GM21737 (cell line): ENCODE measurements at regions not wholly inside any gene's neighbourhood (a gene's known extent, or its start where the extent isn't known, plus 50 kb on each side); places are given as distances from the start of the nearest gene placed in this dataset.
"Not testable (repeated sequence)": the region's sequence is repeated elsewhere in the genome, so short reads cannot be mapped to it uniquely, and the experiment has no call there.

Source experiments
- ATAC-seq: cut with Tn5 transposase; IDR thresholded peaks from one replicate; pipeline ENCODE4 v1.9.1; 2021; ENCODE audit warnings: mild to moderate bottlenecking, moderate library complexity; ENCODE audit not compliant: unreplicated experiment

GRCh38 chr6:82783587-82784236, 281.9 kb downstream of the UBE3D start:
- ATAC-seq: no peak

- no peak for ATAC-seq
These were observed 280.4 kb downstream of the UBE3D start for GRCh38 chr6:82785206-82785605.

- ATAC-seq: no peak
These were observed 279.4 kb downstream of the UBE3D start for GRCh38 chr6:82786248-82786647.

DNA sequence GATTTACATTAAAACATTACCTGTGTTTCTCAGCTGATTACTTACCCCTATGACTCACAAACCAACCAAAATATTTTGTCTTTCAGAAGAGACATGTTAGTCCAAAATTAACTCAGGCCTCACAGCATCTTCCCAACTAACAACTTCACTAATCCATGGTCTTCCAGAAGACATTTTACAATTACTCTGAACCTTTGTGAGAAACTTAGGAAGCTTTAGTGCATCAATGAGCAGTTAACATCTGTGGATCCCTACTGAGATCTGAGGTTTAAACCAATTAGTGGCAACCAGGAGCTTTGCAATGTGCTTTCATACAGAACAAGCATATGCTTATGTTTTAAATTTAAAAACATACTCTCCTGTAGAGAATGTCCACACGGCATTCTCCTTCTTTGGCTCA, 269.7 kb downstream of the UBE3D start:
- no peak for ATAC-seq

DNA sequence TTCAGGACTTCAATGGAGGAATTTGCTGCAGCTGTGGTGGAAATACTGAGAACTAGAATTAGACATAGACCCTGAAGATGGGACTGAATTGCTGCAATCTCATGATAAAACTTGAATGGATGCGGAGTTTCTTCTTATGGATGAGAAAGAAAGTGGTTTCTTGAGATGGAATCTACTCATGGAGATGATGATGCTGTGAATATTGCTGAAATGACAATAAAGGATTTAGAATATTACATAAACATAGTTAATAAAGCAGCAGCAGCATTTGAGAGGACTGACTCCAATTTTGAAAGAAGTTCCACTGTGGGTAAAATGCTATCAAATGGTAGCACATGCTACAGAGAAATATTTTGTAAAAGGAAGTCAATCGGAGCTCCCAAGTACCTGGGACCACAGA, 264.6 kb downstream of the UBE3D start:
- ATAC-seq: no peak

DNA sequence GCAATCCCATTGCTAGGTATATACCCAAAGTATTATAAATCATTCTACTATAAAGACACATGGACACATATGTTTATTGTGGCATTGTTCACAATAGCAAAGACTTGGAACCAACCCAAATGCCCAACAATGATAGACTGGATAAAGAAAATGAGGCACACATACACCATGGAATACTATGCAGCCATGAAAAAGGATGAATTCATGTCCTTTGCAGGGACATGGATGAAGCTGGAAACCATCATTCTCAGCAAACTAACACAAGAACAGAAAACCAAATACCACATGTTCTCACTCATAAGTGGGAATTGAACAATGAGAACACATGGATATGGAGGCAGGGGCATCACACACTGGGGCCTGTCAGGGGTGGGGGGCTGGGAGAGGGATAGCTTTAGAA, 249.4 kb downstream of the UBE3D start:
- not testable (repeated sequence) for ATAC-seq

- ATAC-seq: no peak
These were observed 246.9 kb downstream of the UBE3D start for GRCh38 chr6:82818727-82819126.

DNA sequence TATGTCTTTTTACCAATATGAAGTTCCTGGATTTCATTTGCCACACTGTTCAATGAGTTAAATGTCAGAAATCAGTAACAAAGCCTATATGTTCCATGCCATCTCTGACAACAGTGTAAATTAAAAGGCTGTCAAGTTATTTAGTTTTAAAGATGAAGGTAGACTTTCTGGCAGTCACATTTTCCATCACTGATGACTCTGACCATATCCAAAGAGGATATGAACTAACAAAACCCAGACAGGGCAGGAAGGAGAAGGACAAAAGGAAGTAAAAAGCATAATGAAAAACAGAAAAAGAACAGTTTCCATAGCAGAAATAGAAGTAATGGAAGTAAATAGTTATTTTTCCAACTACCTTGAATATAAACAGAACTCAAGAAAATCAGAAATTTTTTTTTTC, 242.3 kb downstream of the UBE3D start:
- ATAC-seq: no peak

DNA sequence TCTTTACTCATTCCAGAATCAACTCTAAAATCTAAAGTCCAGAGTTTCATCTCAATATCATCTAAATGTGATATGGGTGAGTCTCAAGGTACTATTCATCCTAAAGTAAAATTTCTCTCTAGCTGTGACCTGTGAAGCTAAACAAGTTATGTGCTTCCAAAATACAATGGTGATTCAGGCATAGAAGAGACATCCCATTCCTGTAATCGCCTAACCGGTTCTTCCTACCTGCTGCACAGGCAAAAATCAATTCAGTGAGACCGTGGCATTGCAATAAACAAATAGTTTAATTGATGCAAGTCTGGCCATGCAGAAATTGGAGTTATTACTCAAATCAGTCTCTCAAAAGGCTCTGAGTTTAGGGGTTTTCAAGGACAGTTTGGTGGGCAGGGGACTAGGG, 232.8 kb downstream of the UBE3D start:
- ATAC-seq: no peak

GRCh38 chr6:82833481-82833880, 232.2 kb downstream of the UBE3D start:
- ATAC-seq: no peak

DNA sequence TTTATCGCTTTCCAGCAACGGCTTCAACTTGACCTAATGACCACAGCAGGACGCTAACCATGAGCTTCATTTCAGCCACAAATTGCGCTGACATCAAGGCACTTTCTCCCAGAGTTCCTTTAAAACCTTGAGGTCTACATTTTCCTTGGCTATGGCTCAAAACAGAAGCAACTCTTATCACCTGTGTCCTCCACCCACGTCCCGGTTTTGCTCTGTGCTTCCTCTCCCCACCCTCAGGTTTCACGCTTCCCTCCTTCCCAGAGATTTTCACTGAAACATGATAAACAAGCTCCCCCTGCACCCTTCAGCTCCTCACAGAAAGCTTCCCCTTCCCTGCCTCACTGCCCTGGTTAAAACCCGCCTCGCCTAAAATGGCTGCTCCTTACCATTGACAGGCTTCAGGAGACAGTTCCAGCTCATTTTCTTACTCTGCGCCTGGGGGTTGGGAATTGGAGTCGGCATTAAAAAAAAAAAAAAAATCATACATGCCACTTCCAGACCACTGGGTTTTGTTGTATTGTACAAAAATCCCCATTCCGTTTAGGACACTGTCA, 229.5 kb downstream of the UBE3D start:
- no peak for ATAC-seq

DNA sequence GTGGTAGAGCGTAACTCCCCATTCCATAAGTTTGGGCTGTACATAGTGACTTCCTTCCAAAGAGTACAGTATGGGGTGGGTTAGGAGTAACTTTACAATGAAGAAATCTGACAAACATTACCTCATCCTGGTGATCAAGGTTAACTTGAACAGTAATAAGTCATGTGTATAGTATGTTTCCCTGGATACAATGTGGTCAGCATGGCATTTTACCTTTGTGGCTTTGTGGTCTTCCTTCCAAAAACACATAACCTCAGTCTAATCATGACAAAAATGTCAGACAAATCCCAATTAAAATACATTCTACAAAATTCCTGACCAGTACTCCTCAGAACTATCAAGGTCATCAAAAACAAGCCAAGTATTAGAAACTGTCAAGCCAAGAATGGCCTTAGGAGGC, 225.1 kb downstream of the UBE3D start:
- no peak for ATAC-seq

- no peak for ATAC-seq
These were observed 224.3 kb downstream of the UBE3D start for GRCh38 chr6:82841309-82841708.
